Fibroblast of lung (primary cell): ENCODE measurements at regions not wholly inside any gene's neighbourhood (a gene's known extent, or its start where the extent isn't known, plus 50 kb on each side); places are given as distances from the start of the nearest gene placed in this dataset.
A peak's percentile ranks its signal among the peaks of the same experiment; 100 is the strongest.

Source experiments
- DNase-seq, 2 donors: peaks; one replicate each; pipeline versions ENCODE4 v3.0.0 to v3.0.0-alpha.2; 2010; ENCODE audit warnings: low read depth in 2 of 2
- H2AFZ ChIP-seq: 2 replicates; pipeline ENCODE4 v1.5.1; 2012; ENCODE audit warnings: low read length, control low read depth, inconsistent platforms
- H3K27ac ChIP-seq: 2 replicates; pipeline ENCODE4 v1.5.1; 2011; ENCODE audit warnings: low read length, control low read depth; ENCODE audit not compliant: insufficient read depth
- H3K27me3 ChIP-seq: 2 replicates; pipeline ENCODE4 v1.5.1; 2011; ENCODE audit warnings: mild to moderate bottlenecking, low read length; ENCODE audit not compliant: control insufficient read depth, insufficient read depth
- H3K36me3 ChIP-seq: 2 replicates; pipeline ENCODE4 v1.5.1; 2011; ENCODE audit warnings: low read length; ENCODE audit not compliant: control insufficient read depth, insufficient read depth
- H3K4me1 ChIP-seq: 2 replicates; pipeline ENCODE4 v1.5.1; 2011; ENCODE audit warnings: low read length; ENCODE audit not compliant: control insufficient read depth, insufficient read depth; ENCODE audit errors: extremely low read depth
- H3K4me2 ChIP-seq: 2 replicates; pipeline ENCODE4 v1.5.1; 2011; ENCODE audit warnings: low read length, control low read depth; ENCODE audit not compliant: insufficient read depth; ENCODE audit errors: extremely low read depth
- H3K4me3 ChIP-seq, 4 experiments: fragments of 200-600 bp in 1 of 4; sonication (generic) in 1 of 4; replicated peaks in 1 of 4; 2 replicates each; pipeline ENCODE4 v1.5.1; 2011 to 2016; ENCODE audit warnings: low read length in 4 of 4, low read depth in 3 of 4, mild to moderate bottlenecking in 3 of 4, control low read depth in 2 of 4, inconsistent platforms in 1 of 4, mixed read lengths in 1 of 4; ENCODE audit not compliant: insufficient read depth in 1 of 4; ENCODE audit errors: control extremely low read depth in 1 of 4
- H3K79me2 ChIP-seq: 2 replicates; pipeline ENCODE4 v1.5.1; 2012; ENCODE audit warnings: mild to moderate bottlenecking, low read length, inconsistent platforms; ENCODE audit not compliant: control insufficient read depth, insufficient read depth
- H3K9ac ChIP-seq: 2 replicates; pipeline ENCODE4 v1.5.1; 2011; ENCODE audit warnings: mild to moderate bottlenecking, low read length, control low read depth; ENCODE audit not compliant: insufficient read depth
- H3K9me3 ChIP-seq: 2 replicates; pipeline ENCODE4 v1.5.1; 2012; ENCODE audit warnings: low read depth, low read length; ENCODE audit not compliant: control insufficient read depth, insufficient read depth
- H4K20me1 ChIP-seq: 2 replicates; pipeline ENCODE4 v1.5.1; 2011; ENCODE audit warnings: low read length; ENCODE audit not compliant: control insufficient read depth, insufficient read depth; ENCODE audit errors: extremely low read depth
- EZH2 ChIP-seq: IDR thresholded peaks from 2 replicates; pipeline ENCODE4 v1.5.1; 2012; ENCODE audit warnings: low read length, control low read depth, mild to moderate bottlenecking; ENCODE audit errors: missing control alignments
- TF ChIP-seq, protein P1 (sequence below), 2 donors: IDR thresholded peaks in 1 of 2; conservative IDR thresholded peaks in 1 of 2; 1 replicate in 1 of 2; 2 replicates in 1 of 2; pipeline ENCODE4 v1.5.1; 2011 to 2012; ENCODE audit warnings: low read length in 2 of 2, control low read depth in 1 of 2, inconsistent platforms in 1 of 2, low read depth in 1 of 2, mild to moderate bottlenecking in 1 of 2

DNA sequence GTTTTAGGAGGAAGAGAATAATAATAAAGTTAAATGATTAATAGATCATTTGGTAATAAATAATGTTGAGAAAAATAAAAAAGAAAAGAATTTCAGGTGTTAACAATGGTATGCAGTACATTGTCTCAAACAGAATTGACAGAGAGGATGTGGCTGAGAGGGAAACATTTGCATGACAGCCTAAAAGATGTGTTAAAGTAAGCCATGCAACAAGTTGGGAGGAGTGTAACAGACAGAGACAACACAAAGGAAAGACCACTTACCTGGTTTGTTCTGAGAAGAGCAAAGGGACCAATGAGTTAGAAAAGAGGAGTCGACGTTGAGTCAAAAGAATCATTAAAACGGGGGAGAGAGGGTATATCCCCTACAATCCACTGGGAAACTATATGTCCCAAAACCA, 814.0 kb downstream of the KCNT2 start:
- no peak overlapping the region for H3K9ac ChIP-seq
- no peaks in the 10 kb centered on the region for H4K20me1 ChIP-seq
- H3K4me3 ChIP-seq, result no peak overlapping the region
- no peaks in the 10 kb centered on the region for H3K27me3 ChIP-seq
- DNase-seq, result no peak
- no peaks in the 10 kb centered on the region for H3K36me3 ChIP-seq
- H3K27ac ChIP-seq, result no peak overlapping the region
- H3K4me2 ChIP-seq, result no peak overlapping the region
- TF ChIP-seq, protein P1, sequence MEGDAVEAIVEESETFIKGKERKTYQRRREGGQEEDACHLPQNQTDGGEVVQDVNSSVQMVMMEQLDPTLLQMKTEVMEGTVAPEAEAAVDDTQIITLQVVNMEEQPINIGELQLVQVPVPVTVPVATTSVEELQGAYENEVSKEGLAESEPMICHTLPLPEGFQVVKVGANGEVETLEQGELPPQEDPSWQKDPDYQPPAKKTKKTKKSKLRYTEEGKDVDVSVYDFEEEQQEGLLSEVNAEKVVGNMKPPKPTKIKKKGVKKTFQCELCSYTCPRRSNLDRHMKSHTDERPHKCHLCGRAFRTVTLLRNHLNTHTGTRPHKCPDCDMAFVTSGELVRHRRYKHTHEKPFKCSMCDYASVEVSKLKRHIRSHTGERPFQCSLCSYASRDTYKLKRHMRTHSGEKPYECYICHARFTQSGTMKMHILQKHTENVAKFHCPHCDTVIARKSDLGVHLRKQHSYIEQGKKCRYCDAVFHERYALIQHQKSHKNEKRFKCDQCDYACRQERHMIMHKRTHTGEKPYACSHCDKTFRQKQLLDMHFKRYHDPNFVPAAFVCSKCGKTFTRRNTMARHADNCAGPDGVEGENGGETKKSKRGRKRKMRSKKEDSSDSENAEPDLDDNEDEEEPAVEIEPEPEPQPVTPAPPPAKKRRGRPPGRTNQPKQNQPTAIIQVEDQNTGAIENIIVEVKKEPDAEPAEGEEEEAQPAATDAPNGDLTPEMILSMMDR (conservative IDR thresholded peaks at IDR 0.05 in 1 of 2, IDR thresholded peaks at IDR 0.05 in 1 of 2; ENCODE audit: low read depth in 1 of 2, low read length in 2 of 2), result no peak
- TF ChIP-seq EZH2, result no peak
- H3K9me3 ChIP-seq, result no peaks in the 10 kb centered on the region
- H3K4me1 ChIP-seq, result no peaks in the 10 kb centered on the region
- H2AFZ ChIP-seq, result no peak overlapping the region
- no peaks in the 10 kb centered on the region for H3K79me2 ChIP-seq

DNA sequence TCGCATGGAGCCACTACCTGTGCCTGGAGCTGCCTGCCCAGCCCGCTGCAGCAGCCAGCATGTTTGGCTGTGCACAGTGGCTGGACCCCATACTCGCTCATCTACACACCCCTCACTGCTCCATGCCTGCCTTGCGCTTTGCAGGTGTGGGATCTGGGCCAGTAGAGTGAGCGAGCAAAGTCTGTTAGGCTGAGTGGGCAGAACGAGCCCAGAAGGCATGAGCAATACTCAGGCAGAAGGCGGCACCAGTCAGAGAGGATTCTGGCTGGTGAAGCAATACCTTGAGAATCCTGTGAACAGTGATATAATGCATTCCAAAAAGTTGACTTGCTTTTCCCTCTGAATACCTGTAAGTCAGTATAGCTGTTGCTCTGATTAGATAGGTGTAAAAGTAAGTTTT, 816.4 kb downstream of the KCNT2 start:
- no peak overlapping the region for H2AFZ ChIP-seq

DNA sequence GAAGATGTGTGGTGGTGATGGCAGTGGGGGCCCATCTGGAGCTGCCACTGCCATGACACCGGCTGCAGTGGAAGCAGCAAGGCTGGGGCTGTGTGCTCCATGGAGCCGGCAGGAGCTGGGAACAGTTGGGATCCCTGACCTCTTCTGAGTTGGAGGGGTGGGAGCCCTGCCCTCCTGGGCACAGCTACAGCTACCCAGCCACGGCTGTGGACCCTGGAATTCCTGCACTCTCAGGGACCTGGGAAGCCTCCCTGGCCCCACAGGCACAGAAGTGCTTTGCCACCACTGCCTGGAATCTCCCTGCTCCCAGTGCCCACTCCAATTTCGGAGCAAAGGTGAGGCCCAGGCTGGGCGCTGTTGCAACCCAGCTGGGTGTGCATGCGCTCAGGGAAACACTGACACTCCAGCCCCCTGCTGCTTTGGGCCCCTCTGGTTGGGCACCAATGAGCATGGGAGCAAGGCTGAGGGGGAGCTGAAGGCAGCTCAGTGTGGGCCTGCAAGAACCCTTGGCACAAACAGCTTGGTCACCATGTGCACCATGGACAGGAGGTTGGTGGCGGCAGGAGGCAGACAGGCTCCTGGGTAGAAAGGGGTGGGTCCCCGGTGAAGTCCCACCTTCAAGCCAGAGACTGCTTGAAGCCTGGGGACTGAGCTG, 817.6 kb downstream of the KCNT2 start:
- TF ChIP-seq, protein P1 (conservative IDR thresholded peaks at IDR 0.05 in 1 of 2, IDR thresholded peaks at IDR 0.05 in 1 of 2; ENCODE audit: low read depth in 1 of 2, low read length in 2 of 2), result no peak
- TF ChIP-seq EZH2, result no peak
- H3K79me2 ChIP-seq, result no peaks in the 10 kb centered on the region

More for the DNA sequence above, 816.4 kb downstream of the KCNT2 start:
- Histone ChIP-seq H3K27ac (no peak overlapping the region), H3K9me3 (no peaks in the 10 kb centered on the region), H4K20me1 (no peaks in the 10 kb centered on the region), H3K4me3 (no peak overlapping the region), H3K36me3 (no peaks in the 10 kb centered on the region), H3K4me2 (no peak overlapping the region), H3K9ac (no peak overlapping the region), H3K27me3 (no peaks in the 10 kb centered on the region), H3K4me1 (no peaks in the 10 kb centered on the region), H3K79me2 (no peaks in the 10 kb centered on the region)
- peak in 1 of 2 donors; percentile 1 for DNase-seq
- TF ChIP-seq EZH2, result no peak
- TF ChIP-seq, protein P1 (conservative IDR thresholded peaks at IDR 0.05 in 1 of 2, IDR thresholded peaks at IDR 0.05 in 1 of 2; ENCODE audit: low read depth in 1 of 2, low read length in 2 of 2), result no peak

More for the DNA sequence above, 817.6 kb downstream of the KCNT2 start:
- H3K4me1 ChIP-seq, result no peaks in the 10 kb centered on the region
- H3K36me3 ChIP-seq, result no peaks in the 10 kb centered on the region
- H3K4me3 ChIP-seq, result no peak overlapping the region
- DNase-seq, result no peak
- H4K20me1 ChIP-seq, result no peaks in the 10 kb centered on the region
- no peak overlapping the region for H2AFZ ChIP-seq
- H3K4me2 ChIP-seq, result no peak overlapping the region
- H3K9me3 ChIP-seq, result no peaks in the 10 kb centered on the region
- no peaks in the 10 kb centered on the region for H3K27me3 ChIP-seq
- H3K9ac ChIP-seq, result no peak overlapping the region
- H3K27ac ChIP-seq, result no peak overlapping the region
